Neural progenitor cell (in vitro differentiated cells): ENCODE measurements at regions not wholly inside any gene's neighbourhood (a gene's known extent, or its start where the extent isn't known, plus 50 kb on each side); places are given as distances from the start of the nearest gene placed in this dataset.

ENCODE experiments used
- DNase-seq: peaks from one replicate; pipeline ENCODE4 v3.0.0-alpha.2; 2016; ENCODE audit warnings: low spot score
- H2AFZ ChIP-seq: fragments of 200-600 bp; sonication (generic); replicated peaks from 2 replicates; pipeline ENCODE4 v1.6.1; 2016; ENCODE audit warnings: antibody characterized with exemption
- H3F3A ChIP-seq: fragments of 200-600 bp; sonication (generic); 2 replicates; pipeline ENCODE4 v1.6.1; 2016; ENCODE audit warnings: antibody characterized with exemption, low read depth
- H3K27ac ChIP-seq: fragments of 200-600 bp; sonication (generic); 2 replicates; pipeline ENCODE4 v1.5.1; 2016; ENCODE audit warnings: mild to moderate bottlenecking
- H3K27me3 ChIP-seq: fragments of 200-600 bp; sonication (generic); 2 replicates; pipeline ENCODE4 v1.6.1; 2016; ENCODE audit warnings: mild to moderate bottlenecking, moderate library complexity
- H3K36me3 ChIP-seq: fragments of 200-600 bp; sonication (generic); 2 replicates; pipeline ENCODE4 v1.5.1; 2016
- H3K4me1 ChIP-seq: fragments of 200-600 bp; sonication (generic); 2 replicates; pipeline ENCODE4 v1.6.1; 2016; ENCODE audit warnings: mixed run types
- H3K4me2 ChIP-seq: fragments of 200-600 bp; sonication (generic); 2 replicates; pipeline ENCODE4 v1.6.1; 2016
- H3K4me3 ChIP-seq: fragments of 200-600 bp; sonication (generic); 2 replicates; pipeline ENCODE4 v1.5.1; 2016
- H3K79me2 ChIP-seq: fragments of 200-600 bp; sonication (generic); 2 replicates; pipeline ENCODE4 v1.6.1; 2016; ENCODE audit warnings: low read depth
- H3K9ac ChIP-seq: fragments of 200-600 bp; sonication (generic); 2 replicates; pipeline ENCODE4 v1.6.1; 2016
- H3K9me3 ChIP-seq: fragments of 200-600 bp; sonication (generic); 2 replicates; pipeline ENCODE4 v1.5.1; 2016; ENCODE audit warnings: low read depth
- H4K20me1 ChIP-seq: fragments of 200-600 bp; sonication (generic); 2 replicates; pipeline ENCODE4 v1.6.1; 2016; ENCODE audit warnings: low read depth
- H3K27ac Mint-ChIP-seq: 3 replicates; pipeline ENCODE4 v1.8.0; 2021; ENCODE audit warnings: mixed read lengths
- H3K27me3 Mint-ChIP-seq: 2 replicates; pipeline ENCODE4 v1.8.0; 2022; ENCODE audit warnings: low read depth, mild to moderate bottlenecking, inconsistent platforms, moderate library complexity, mixed read lengths; ENCODE audit not compliant: insufficient read depth
- H3K36me3 Mint-ChIP-seq: 3 replicates; pipeline ENCODE4 v1.8.0; 2021; ENCODE audit warnings: mixed read lengths
- H3K4me1 Mint-ChIP-seq: 3 replicates; pipeline ENCODE4 v1.8.0; 2021; ENCODE audit warnings: mixed read lengths
- H3K4me3 Mint-ChIP-seq: 3 replicates; pipeline ENCODE4 v1.8.0; 2021; ENCODE audit warnings: mild to moderate bottlenecking, moderate library complexity, mixed read lengths
- H3K9me3 Mint-ChIP-seq: 3 replicates; pipeline ENCODE4 v1.8.0; 2020; ENCODE audit warnings: mixed read lengths
- CTCF ChIP-seq: fragments of 200-600 bp; sonication (generic); IDR thresholded peaks from 2 replicates; pipeline ENCODE4 v1.5.1; 2017; ENCODE audit warnings: antibody characterized with exemption, mild to moderate bottlenecking
- EZH2 ChIP-seq: fragments of 200-600 bp; sonication (generic); IDR thresholded peaks from 2 replicates; pipeline ENCODE4 v1.6.1; 2017; ENCODE audit warnings: antibody characterized with exemption, mild to moderate bottlenecking, moderate library complexity
- EZH2phosphoT487 ChIP-seq: fragments of 200-600 bp; sonication (generic); IDR thresholded peaks from 2 replicates; pipeline ENCODE4 v1.6.1; 2017; ENCODE audit warnings: antibody characterized with exemption

GRCh38 chr16:79679334-79679733, 78.8 kb upstream of the MAF start:
- Histone ChIP-seq H3K27me3 (no peaks in the 10 kb centered on the region), H3K79me2 (no peaks in the 10 kb centered on the region), H3K4me2 (no peak overlapping the region), H4K20me1 (no peaks in the 10 kb centered on the region), H3K4me3 (no peak overlapping the region), H3K4me1 (no peaks in the 10 kb centered on the region), H3K36me3 (no peaks in the 10 kb centered on the region), H3K9me3 (peaks cover 6% of the 10 kb centered on the region), H3K27ac (no peak overlapping the region), H3F3A (no peaks in the 10 kb centered on the region), H3K9ac (no peak overlapping the region), H2AFZ (no peak overlapping the region)
- H3K36me3 Mint-ChIP-seq: no peaks in the 10 kb centered on the region
- no peak overlapping the region for H3K27ac Mint-ChIP-seq
- H3K9me3 Mint-ChIP-seq: no peaks in the 10 kb centered on the region
- no peaks in the 10 kb centered on the region for H3K27me3 Mint-ChIP-seq
- DNase-seq: no peak
- no peaks in the 10 kb centered on the region for H3K4me1 Mint-ChIP-seq
- TF ChIP-seq CTCF: no peak
- TF ChIP-seq EZH2: no peak
- no peak for TF ChIP-seq EZH2phosphoT487
- no peak overlapping the region for H3K4me3 Mint-ChIP-seq

- TF ChIP-seq EZH2phosphoT487 (no peak), EZH2 (no peak), CTCF (no peak)
- Mint-ChIP-seq H3K27me3 (no peaks in the 10 kb centered on the region), H3K27ac (no peak overlapping the region), H3K4me1 (no peaks in the 10 kb centered on the region), H3K4me3 (no peak overlapping the region), H3K9me3 (no peaks in the 10 kb centered on the region), H3K36me3 (no peaks in the 10 kb centered on the region)
- H4K20me1 ChIP-seq: no peaks in the 10 kb centered on the region
- DNase-seq: no peak
- no peaks in the 10 kb centered on the region for H3K36me3 ChIP-seq
- no peaks in the 10 kb centered on the region for H3K79me2 ChIP-seq
- H3K4me1 ChIP-seq: no peaks in the 10 kb centered on the region
- no peak overlapping the region for H3K27ac ChIP-seq
- H3F3A ChIP-seq: no peaks in the 10 kb centered on the region
- no peak overlapping the region for H2AFZ ChIP-seq
- H3K9ac ChIP-seq: no peak overlapping the region
- H3K9me3 ChIP-seq: peaks cover 6% of the 10 kb centered on the region
- H3K4me2 ChIP-seq: no peak overlapping the region
- no peak overlapping the region for H3K4me3 ChIP-seq
- no peaks in the 10 kb centered on the region for H3K27me3 ChIP-seq
Measured at GRCh38 chr16:79677799-79678530, 77.4 kb upstream of the MAF start.

GRCh38 chr16:79673635-79674034, 73.1 kb upstream of the MAF start:
- Mint-ChIP-seq H3K27ac (no peak overlapping the region), H3K4me1 (no peaks in the 10 kb centered on the region), H3K9me3 (peaks cover 15% of the 10 kb centered on the region), H3K27me3 (peaks cover 2% of the 10 kb centered on the region), H3K4me3 (no peak overlapping the region), H3K36me3 (no peaks in the 10 kb centered on the region)
- Histone ChIP-seq H3K36me3 (no peaks in the 10 kb centered on the region), H3K4me3 (no peak overlapping the region), H3K4me1 (no peaks in the 10 kb centered on the region), H3K27me3 (no peaks in the 10 kb centered on the region), H3K4me2 (no peak overlapping the region), H3K9ac (no peak overlapping the region), H3F3A (no peaks in the 10 kb centered on the region), H3K27ac (no peak overlapping the region), H2AFZ (no peak overlapping the region), H3K9me3 (peaks cover 4% of the 10 kb centered on the region), H3K79me2 (no peaks in the 10 kb centered on the region), H4K20me1 (no peaks in the 10 kb centered on the region)
- TF ChIP-seq EZH2 (no peak), EZH2phosphoT487 (no peak), CTCF (no peak)
- no peak for DNase-seq
